HEK293 (cell line): ENCODE measurements at regions not wholly inside any gene's neighbourhood (a gene's known extent, or its start where the extent isn't known, plus 50 kb on each side); places are given as distances from the start of the nearest gene placed in this dataset.

Experiments used
- CTCF ChIP-seq: fragments of 450-650 bp; formaldehyde crosslinking; IDR thresholded peaks from 2 replicates; pipeline ENCODE4 v1.5.1; 2016; ENCODE audit warnings: missing biosample characterization, missing genetic modification characterization
- KLF7 ChIP-seq: fragments of 450-650 bp; formaldehyde crosslinking; IDR thresholded peaks from 2 replicates; pipeline ENCODE4 v1.5.1; 2016; ENCODE audit warnings: missing biosample characterization, missing genetic modification characterization, borderline replicate concordance
- REST ChIP-seq: fragments of 450-650 bp; formaldehyde crosslinking; IDR thresholded peaks from 2 replicates; pipeline ENCODE4 v1.5.1; 2016; ENCODE audit warnings: missing biosample characterization, missing genetic modification characterization
- SP7 ChIP-seq: fragments of 450-650 bp; formaldehyde crosslinking; IDR thresholded peaks from 2 replicates; pipeline ENCODE4 v1.5.1; 2016; ENCODE audit warnings: missing biosample characterization, missing genetic modification characterization
- ZBTB1 ChIP-seq: fragments of 450-650 bp; formaldehyde crosslinking; IDR thresholded peaks from 2 replicates; pipeline ENCODE4 v1.5.1; 2016; ENCODE audit warnings: missing biosample characterization, missing genetic modification characterization
- ZNF544 ChIP-seq: fragments of 450-650 bp; formaldehyde crosslinking; IDR thresholded peaks from 2 replicates; pipeline ENCODE4 v1.5.0; 2017; ENCODE audit warnings: missing biosample characterization, missing genetic modification characterization
- ZNF639 ChIP-seq: fragments of 450-650 bp; formaldehyde crosslinking; IDR thresholded peaks from 2 replicates; pipeline ENCODE4 v1.5.1; 2016; ENCODE audit warnings: missing biosample characterization, missing genetic modification characterization

- TF ChIP-seq REST (tag by site-specific recombination) = no peak
- TF ChIP-seq SP7 = no peak
- TF ChIP-seq ZBTB1 = no peak
- TF ChIP-seq ZNF639 = no peak
- TF ChIP-seq CTCF = no peak
- no peak for TF ChIP-seq ZNF544
- TF ChIP-seq KLF7 (tag by site-specific recombination) = no peak
These were observed 141.2 kb downstream of the CD8B2 start for GRCh38 chr2:106628377-106628776.
